SKM-1 (cell line): ENCODE measurements at regions not wholly inside any gene's neighbourhood (a gene's known extent, or its start where the extent isn't known, plus 50 kb on each side); places are given as distances from the start of the nearest gene placed in this dataset.
"Not testable (repeated sequence)": the region's sequence is repeated elsewhere in the genome, so short reads cannot be mapped to it uniquely, and the experiment has no call there.

Experiments
- DNase-seq: peaks from one replicate; lab custom pipeline; 2025; ENCODE audit not compliant: unreplicated experiment; lab: John Stamatoyannopoulos, UW

DNA sequence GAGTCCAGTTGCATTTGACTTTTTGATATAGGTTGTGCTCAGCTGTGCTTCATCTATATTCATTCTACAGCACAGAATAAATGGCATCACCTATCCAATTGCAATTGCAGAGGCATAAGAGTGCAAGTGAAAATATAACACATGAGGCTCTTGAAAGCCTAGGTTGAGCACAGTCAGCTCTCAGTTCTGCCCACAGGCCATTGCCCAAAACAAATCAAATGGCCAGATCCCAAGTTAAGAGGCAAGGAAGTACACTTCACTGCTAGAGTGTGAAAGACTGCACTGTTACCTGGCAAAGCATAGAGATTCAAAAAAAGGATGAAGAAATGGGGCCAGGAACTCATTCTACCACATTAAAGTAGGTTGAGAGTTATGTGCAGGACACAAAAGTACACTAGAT lies 305.5 kb upstream of the SEMA6A start:
- DNase-seq = no peak

DNA sequence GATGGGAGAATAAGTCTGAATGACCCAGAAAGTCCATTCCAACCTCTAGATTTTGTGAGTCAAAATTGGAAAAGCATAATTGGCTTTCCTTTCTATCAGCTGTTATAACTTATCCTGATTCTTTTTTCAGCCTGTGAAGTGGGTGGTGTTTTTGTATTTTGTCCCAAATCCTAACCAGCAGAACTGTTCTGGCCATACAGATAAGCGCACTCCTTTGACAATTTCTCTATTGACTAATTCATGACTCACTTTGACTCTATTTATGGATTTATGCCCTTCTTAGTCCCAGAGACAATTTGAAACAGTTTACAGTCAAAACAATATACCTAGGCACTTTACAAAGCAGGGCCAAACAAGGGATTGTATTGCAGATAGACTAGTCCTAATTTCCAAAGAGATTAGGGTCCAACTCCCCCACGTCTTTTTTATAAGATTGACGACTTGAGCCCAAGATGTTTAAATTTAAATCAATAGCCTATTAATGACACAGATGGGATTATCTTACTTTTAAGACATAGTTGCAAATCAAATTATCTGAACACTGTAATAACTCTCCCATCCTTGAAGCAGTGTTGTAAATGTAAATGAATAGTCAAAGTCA lies 301.7 kb upstream of the SEMA6A start:
- no peak for DNase-seq

DNA sequence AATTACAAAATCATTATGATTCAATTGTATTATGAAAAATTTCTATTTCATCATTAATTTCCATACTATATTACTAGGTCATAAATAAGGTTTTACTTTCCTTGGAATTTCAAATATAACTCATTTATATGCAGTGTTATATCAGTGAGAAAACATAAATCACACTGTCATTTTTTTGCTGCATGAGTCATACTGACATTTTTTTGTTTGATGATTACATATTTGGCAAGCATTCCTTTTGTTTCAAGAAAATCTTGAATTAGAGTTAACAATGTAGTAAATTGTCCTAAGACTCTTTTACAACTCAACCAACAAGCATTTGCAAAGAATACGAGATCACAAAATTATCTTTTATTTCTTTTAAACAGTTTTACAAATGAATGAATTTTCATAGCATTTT lies 298.4 kb upstream of the SEMA6A start:
- DNase-seq = no peak

DNA sequence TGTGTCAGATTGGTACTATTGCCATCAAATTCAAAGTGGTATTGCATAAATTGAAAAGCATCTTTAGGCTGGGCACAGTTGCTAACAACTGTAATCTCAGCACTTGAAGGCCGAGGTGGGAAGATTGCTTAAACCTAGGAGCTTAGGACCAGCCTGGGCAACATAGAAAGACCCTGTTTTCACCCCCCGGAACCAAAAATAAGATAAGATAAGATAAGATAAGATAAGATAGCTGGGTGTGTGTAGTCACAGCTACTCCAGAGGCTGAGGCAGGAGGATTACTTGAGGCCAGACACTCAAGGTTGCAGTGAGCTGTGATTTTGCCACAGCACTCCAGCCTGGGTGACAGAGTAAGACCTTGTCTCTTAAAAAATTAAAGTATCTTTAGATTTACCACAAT lies 297.9 kb upstream of the SEMA6A start:
- no peak for DNase-seq

DNA sequence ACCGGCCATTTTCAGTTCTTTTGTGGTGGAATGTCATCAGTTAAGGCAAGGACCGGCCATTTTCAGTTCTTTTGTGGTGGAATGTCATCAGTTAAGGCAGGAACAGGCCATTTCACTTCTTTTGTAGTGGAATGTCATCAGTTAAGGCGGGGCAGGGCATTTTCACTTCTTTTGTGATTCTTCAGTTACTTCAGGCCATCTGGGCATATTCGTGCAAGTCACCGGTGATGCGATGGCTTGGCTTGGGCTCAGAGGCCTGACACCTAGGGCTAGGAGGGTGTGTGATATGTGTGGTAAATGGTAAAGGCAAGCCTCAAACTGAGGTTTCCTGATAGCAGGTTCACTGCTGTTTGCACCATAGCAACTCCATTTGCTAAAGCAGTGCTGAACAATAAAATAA lies 293.2 kb upstream of the SEMA6A start:
- not testable (repeated sequence) for DNase-seq

DNA sequence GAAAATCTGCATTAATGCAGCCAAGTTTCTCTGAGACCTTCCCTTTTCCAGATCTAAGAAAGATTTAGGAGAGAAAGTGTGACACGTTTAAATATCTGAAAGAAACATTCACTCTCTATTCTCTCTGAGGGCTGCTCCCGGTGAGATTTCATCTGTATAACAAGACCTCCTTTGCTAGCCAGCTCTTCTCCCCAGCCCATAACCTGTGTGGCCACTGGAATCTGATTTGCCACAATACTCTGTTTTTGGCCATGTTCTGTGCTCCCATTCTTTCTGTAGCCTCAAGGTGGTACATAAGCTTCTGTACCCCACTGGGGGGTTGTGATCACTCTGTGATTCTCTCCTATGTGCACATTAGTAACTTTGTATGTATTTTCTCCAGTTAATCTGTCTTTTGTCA lies 291.0 kb upstream of the SEMA6A start:
- no peak for DNase-seq

DNA sequence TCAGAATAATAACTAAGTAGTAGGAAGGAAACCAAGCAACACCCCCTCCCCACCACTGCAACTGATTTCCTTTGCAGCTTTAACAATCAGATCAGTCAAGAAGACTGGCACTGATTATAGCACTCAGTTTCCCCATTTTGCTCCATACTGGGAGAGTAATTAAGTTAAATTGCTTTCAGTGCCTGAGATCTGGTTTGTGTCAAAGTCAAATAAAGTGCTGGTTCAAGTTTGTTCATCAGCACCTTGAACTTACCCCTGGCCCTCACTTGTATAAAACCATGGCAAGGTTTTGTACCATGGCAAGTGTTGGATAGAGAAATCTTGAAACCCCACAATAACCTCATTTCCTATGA lies 290.2 kb upstream of the SEMA6A start:
- DNase-seq = no peak

DNA sequence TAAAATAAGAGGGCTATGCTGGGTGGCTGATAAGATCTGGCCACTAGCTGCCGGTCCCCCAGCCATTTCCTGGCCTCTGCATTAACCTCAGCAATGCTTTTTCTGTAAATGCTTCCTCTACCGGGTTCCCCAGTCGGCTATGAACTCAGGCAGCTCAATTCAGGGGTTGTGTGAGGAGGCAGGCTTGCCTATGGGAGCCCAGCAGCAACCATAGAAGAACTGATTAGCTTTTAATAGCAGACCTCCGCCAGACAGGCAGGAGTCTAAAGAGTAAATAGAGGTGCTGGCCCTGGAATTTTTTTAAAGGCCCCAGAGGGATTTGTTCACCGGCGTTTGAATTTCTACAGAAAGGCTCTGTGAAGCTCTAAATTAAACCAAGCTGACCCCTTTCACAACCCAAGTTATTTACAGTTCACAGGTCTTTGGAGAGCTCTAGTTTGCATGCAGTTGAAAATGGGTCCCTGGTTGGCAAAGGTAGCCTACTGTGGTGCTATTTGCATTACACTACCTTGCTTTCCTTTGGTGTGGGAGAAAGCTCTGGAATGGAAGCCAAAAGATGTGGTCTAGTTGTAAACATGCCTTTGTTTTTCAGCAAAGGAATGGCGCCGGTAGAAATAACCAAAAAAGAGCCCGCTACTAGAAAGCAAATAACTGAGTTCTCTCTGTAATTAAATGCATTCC lies 289.7 kb upstream of the SEMA6A start:
- no peak for DNase-seq

DNA sequence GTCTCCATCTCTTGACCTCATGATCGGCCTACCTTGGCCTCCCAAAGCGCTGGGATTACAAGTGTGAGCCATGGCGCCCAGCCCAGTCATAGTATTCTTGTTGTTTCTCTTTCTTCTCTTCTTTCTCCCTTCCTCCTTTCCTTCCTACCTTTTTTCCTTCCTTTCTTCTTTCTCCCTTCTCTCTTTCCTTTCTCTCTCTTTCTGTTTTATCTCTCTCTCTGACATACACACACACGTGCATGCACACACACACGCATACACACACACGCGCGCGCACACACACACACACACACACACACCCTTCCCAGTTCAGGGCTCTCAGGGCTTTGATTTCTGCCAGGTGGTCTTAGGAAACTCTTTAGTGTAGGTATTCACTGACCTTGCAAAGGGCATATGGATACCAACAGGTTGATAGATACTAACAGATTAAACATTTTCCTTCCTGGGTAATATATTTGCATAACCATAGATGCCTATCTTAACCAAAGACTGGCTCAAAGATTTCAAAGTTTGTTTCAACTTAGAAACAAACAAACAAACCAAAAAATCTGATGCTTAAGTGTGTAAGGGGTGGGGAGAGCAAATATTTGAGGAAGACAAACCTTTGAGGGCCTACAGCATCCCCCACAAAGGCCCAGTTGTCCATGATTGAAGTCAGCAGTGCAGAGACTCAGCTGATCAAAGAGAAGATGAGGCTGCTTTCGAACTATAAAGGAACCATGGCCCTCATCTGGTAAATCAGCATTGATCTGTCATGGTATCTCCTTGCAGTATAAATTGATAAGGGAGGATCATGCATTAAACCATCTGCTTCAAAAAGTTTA lies 288.2 kb upstream of the SEMA6A start:
- no peak for DNase-seq

DNA sequence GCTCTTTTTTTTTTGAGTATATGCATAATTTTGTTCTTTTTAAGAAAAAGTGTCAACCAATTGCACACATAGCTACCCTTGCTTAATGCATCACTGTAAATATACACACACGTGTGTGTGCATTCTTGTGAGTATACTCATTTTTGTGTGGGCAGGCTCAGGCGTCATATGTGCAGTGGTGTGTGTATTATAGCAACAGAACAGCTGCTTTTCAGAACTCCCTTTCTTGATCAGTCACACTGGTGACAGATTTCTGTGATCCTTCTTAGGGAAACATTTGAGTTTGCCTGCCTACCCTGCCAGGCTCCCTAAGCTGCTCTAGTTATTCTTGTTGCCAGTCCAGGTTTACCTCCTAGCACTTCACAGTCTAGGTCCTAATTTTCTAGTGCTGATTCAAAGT lies 287.0 kb upstream of the SEMA6A start:
- no peak for DNase-seq

DNA sequence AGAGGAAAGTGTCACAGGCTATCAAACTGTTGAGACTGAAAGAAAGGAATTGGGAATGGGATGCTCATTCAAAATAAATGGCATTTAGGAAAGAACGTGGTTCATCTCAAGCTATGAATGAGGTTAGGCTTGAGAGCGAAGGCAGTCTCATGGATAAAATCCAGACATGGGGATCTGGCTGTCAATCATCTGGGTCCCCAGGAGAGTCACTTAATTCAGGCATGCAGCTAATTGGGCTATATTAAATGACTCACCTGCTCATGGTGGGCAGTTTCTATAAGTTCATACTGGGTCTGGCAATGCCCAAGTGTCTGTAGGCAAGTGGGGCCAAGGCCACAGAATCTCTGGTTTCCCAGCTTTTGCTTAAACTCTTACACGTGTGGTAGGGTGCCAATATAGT lies 286.5 kb upstream of the SEMA6A start:
- no peak for DNase-seq

DNA sequence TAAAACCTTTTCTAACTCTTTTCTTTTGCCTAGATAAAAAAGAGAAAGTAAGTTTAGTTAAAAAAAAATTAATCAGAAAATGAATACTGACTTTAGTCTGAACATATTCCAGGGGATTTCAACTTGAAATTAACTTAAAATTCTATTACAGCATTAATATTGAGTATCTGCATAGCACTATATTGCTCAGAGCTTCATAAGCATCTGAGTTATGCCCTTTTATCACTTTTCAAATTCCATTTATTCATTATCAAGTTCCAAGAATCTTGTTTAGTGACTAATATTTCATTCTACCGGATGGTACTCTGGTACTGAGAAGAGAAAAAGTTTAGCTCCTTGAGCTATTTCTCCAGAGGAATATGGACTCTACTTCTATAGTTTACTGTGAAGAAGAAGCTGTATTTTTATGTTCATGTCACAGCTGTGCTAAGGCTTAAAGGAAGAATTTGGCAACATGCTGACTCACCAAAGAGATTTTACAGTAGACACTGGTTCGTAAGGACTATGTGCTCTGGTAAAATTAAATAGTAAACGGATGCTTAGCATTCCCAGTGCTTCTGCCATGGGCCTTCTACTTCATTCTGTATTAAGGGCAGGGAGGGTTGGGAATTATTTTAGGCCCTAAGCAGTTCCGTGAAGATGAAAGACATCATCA lies 285.2 kb upstream of the SEMA6A start:
- DNase-seq = no peak

DNA sequence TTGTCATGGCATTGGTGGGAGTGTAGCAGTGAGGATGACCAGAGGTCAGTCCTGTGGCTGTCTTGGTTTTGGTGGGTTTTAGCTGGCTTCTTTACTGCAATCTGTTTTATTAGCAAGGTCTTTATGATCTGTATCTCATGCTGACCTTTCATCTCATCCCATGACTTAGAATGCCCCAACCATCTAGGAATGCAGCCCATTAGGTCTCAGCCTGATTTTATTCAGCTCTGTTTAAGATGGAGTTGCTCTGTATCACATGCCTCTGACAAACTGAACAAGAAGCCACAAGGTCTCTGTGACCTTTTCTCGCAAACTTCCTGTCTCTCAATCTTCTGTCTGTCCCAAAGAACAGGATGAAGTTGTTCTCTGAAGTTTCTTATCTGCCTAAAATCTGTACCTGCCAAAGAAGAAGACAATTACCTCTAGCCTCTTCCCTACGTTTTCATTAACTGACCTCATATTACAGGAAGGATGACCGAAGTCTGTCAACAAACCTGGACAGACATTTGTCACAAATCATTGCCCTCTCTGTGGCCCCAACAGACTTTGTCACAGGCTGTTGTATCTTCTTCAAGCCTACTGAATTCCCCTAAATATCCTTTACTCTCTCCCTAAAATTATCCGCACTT lies 284.2 kb upstream of the SEMA6A start:
- no peak for DNase-seq

DNA sequence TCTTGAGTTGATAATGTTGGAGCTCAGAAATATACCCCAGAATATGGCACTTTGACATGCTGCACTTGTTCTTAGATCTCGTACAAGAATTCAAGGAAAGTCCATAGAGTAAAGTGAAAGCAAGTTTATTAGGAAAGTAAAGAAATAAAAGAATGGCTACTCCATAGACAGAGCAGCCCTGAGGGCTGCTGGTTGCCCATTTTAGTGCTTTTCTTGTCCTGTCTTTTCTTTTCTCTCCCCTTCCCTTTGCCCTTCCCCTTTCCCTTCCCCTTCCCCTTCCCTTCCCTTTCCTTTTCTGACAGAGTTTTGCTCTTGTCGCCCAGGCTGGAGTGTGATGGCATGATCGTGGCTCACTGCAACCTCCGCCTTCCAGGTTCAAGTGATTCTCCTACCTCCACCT lies 283.4 kb upstream of the SEMA6A start:
- DNase-seq = not testable (repeated sequence)

DNA sequence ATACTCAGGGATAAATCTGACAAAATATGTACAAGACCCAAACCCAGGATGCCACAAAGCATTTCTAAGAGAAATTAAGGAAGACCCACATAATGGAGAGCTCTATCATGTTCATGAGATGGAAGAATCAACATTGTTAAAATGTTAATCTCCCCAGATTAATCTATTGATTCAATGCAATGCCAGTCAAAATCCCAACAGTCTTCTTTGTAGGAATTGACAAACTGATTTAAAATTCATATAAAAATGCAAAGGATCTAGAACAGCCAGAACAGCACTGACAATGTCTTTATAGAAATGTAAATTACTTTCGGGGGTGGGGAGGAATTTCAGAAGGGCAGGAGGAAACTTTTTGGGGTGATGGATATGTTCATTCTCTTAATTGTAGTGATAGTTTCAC lies 281.6 kb upstream of the SEMA6A start:
- DNase-seq = no peak

DNA sequence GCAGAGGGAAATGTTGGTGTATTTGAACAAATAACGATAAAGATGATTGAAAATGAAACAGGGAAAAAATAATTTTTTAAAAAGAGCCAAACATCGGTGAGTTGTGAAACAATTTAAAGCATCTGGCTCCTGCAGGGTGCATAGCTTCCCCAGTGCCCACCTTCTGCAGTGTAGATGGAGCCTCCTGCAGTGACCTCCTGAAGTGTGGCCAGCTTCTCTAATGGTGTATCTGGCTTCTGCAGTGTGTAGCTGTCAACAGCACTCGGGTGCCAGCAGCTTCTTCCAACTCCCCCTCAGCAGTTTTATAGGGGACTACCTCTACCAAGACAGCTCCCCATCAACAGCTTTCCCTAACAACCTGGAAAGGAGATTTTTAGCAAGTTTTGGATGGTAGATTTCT lies 279.4 kb upstream of the SEMA6A start:
- DNase-seq = no peak

DNA sequence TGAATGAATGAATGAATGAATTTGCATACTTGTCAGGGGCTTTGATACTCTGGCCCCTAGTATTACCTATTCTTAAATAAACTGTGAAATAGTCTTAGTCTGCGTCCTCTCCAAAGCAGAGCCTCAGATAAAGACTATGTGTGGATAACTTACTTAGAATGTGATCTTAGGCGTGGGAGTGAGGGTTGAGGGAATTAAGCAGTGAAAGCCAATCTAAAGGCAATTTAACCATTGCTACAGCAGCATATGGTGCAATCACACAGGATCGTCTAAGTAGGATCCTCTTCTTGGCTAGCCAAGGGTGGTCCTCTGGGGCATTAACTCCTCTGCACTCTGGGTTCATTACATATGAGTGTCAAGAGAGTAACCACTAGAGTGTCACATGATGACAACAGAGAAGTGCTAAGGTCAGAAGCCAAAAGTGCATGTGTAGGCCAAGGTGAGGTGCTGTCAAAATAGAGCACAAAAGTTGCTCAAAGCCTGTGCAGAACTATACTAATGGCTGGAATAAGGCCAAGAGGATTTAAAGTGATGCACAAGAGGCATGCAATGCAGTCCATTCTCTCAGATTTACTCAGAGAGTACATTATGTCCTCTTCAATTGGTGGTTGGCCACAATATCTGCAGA lies 274.4 kb upstream of the SEMA6A start:
- DNase-seq = no peak

DNA sequence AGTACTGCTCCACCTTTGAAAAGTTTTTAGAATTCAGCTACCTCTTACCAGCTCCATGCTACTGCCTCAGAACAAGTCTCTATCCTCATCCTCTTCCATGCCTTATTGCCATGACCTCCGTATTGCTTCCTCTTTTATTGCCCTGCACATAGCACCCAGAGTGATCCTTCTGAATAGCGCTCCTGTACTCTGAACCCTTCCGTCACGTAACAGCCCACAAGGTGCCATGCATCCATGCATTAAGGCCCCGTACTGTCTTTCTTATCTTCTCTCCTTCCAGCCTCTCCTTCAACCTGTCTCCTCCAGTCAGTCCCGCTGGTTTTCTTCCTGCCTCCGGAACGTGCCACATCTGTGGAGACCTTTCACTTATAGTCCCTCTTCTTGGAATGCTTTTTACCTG lies 273.3 kb upstream of the SEMA6A start:
- DNase-seq = no peak

DNA sequence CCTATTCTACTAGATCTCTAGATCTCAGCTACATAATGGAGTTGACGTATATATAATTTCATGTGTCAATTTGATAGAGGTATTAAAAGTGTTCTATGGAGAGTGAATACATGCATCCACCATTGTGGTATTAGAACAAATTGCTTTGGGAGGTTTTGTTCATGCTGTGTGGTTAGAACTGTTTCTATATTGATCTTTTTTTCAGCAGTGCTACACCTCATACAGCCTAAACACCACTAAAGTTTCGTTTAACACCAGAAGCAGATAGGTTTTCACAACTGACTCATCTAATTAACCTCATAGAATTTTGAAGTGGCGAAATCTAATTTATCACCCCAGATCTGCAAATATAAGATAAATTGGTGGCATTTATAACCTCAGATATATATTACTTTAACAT lies 269.4 kb upstream of the SEMA6A start:
- DNase-seq = no peak

DNA sequence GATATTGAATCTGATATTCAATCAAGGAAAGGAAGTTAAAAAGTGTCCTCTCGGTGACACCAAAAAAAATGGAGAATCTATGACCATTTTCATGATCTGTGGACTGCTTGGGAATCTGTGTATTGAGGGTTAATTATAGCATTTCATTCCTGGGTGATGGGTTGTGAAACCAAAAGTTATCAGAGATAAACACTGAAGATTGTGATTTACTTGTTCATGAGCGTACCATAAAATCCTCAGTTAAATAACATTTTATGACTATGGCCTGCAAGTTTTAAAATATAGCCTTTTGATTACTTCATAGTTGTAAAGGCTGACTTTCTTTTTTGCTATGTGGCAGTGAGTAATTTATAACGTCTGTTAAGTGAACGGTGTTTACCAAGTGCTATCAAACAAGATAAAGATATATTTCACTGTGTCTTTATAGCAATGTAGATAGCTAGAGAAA lies 267.9 kb upstream of the SEMA6A start:
- DNase-seq = no peak

DNA sequence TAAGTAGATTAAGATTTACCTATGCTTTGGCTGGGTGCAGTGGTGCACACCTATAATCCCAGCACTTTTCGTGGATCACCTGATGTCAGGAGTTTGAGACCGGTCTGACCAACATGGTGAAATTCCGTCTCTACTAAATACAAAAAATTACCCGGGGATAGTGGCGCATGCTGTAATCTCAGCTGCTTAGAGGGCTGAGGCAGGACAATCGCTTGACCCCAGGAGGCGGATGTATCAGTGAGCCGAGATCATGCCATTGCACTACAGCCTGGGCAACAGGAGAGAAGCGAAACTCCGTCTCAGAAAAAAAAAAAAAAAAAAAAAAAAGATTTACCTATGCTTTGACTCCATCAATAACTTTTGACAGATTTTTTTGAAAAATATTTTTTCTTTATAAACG lies 267.1 kb upstream of the SEMA6A start:
- no peak for DNase-seq
